Hepatic stellate cell (primary cell): ENCODE measurements at regions not wholly inside any gene's neighbourhood (a gene's known extent, or its start where the extent isn't known, plus 50 kb on each side); places are given as distances from the start of the nearest gene placed in this dataset.
"Not testable (repeated sequence)": the region's sequence is repeated elsewhere in the genome, so short reads cannot be mapped to it uniquely, and the experiment has no call there.

ENCODE experiments used
- DNase-seq: peaks from one replicate; pipeline ENCODE4 v3.0.0; 2011; ENCODE audit warnings: low spot score

DNA sequence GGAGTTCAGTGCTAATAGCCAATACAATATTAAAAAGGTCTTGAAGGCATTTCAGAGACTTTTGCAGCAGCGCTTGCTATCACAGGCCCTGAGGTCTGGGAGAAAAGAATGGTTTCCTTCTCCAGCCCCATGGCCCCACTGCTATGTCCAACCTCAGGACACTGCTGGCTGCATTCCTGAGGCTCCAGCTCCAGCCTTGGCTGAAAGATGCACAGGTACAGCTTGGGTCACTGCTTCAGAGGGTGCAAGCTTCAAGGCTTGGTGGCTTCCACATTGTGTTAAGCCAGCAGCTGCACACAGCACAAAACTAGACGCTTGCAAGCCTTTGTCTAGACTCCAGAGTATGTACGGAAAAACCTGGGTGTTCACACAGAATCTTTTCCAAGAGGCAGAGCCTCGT, 589.2 kb downstream of the CWH43 start:
- not testable (repeated sequence) for DNase-seq

DNA sequence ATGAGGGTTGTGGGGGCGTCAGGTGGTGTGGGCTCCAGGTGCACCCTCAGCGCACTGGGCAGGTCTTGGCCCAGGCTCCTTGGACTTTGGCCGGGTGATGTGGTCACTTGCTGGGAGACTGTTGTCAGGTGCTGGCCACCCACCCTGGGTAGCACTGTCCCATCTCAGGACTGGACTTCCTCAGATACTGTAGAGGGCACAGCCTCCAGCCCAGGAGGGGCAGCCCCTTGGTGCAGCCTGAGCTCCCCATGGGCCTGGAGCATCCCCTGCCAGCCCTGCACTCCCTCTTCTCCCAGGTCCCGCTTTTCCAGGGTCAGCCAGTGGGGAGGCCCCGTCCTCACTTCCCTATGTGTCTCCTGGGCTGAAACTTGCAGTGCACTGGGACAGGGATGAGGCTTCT, 592.3 kb downstream of the CWH43 start:
- not testable (repeated sequence) for DNase-seq

DNA sequence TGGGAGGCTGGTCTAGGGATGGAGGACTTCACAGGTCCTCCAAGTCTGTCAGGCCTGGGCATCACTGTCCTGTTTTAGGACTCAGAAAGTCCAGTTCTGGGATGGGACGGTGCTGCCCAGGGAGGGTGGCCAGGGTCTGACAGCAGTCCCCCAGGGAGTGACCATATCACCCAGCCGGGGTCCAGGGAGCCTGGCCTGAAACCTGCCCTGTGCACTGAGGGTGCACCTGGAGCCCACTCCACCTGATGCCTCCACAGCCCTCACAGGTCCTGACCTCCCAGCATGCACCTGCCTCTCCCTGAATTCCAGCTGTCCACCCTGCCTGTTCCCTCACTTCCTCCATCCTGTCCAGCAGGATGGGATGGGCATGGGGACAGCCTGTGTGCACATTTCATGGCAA, 592.8 kb downstream of the CWH43 start:
- not testable (repeated sequence) for DNase-seq

DNA sequence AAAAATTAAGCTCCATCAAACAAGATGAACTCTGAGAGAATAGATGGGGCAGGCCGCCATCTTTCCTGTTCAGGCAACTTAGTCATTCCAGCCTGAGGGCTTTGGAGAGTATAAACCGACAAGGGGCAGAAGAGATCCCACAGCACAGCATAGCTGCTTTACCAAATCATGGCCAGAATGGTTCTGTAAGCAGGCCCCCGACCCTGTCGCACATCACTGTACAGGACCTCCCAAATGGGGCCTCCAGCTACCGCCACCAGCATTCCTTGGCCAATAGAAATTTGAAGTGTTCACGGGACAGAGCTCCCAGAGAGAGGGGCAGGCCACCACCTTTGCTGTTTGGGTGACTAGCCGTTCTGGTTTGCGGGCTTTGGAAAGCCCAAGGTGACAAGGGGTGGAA, 594.1 kb downstream of the CWH43 start:
- not testable (repeated sequence) for DNase-seq

DNA sequence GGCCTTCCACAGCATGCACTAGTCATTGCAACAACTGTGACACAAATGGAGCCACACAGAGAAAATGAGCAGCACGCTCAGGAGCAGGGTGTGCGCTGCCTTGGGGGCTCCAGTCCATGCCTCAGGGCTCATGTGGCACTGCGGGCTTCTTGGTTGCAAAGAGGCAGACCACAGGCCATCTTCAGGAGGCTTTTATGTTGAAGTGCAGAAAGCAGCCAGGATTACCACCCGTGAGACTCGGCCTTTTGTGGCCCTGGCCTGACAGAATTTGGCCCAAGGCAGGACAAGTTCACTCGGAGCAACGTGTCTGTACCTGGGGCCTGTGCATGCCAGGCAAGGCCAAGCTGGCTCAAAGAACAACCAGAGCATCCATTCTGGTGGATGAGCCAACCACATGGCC, 602.3 kb downstream of the CWH43 start:
- DNase-seq: not testable (repeated sequence)

DNA sequence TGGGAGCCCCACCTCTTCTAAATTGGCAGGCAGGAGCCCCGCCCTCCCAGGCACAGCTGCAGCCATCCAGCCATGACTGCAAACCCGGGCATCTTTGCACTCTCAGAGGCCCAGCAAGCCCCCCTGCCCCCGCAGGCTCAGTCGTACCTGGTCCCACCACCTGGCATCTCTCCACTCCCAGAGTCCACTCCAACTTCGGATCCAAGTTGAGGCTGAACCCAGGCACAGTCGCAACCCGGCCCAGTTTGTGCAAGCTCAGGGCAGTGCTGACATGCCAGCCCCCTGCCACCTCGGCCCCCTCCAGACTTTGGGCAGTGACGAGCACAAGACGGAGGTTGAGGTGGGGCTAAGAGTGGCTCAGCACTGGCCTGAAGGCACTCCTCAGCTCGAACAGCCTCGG, 632.4 kb downstream of the CWH43 start:
- not testable (repeated sequence) for DNase-seq

DNA sequence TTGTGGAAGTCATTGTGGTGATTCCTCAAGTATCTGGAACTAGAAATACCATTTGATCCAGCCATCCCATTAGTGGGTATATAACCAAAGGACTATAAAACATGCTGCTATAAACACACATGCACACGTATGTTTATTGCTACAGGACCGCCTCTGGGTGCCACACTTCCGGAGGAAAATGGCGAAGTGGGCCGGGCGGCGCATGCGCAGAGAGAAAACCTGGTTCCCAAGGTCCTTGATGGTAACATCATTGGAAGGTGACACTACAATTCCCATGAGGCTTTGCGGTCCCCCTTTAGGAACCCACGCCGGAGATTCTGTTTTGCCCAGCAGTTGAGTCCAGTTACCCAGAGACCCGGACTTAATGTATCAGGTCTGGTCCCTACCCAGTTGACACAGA, 640.4 kb downstream of the CWH43 start:
- not testable (repeated sequence) for DNase-seq
